ENCODE measurements at regions not wholly inside any gene's neighbourhood (a gene's known extent, or its start where the extent isn't known, plus 50 kb on each side); places are given as distances from the start of the nearest gene placed in this dataset.

GRCh38 chr2:23121968-23122648 lies 262.9 kb upstream of the KLHL29 start:
- H3K36me3 ChIP-seq (ENCODE audit: insufficient read depth, low read length): no peaks in the 10 kb centered on the region
- no peak overlapping the region for H3K4me3 ChIP-seq (ENCODE audit: low read length)
- H3K4me1 ChIP-seq (ENCODE audit: control insufficient read depth, insufficient read depth, low read length): no peaks in the 10 kb centered on the region
- no peak overlapping the region for H3K9ac ChIP-seq (ENCODE audit: low read depth, low read length)
- no peaks in the 10 kb centered on the region for H3K9me3 ChIP-seq (replicated peaks; ENCODE audit: low read length)
- H3K4me2 ChIP-seq (ENCODE audit: low read length): no peak overlapping the region
- H3K27me3 ChIP-seq (ENCODE audit: control insufficient read depth, insufficient read depth, low read length): no peaks in the 10 kb centered on the region

- Histone ChIP-seq H3K36me3 (ENCODE audit: insufficient read depth, low read length) (no peaks in the 10 kb centered on the region), H3K4me1 (ENCODE audit: control insufficient read depth, insufficient read depth, low read length) (no peaks in the 10 kb centered on the region), H3K9ac (ENCODE audit: low read depth, low read length) (no peak overlapping the region), H3K4me2 (ENCODE audit: low read length) (no peak overlapping the region), H3K4me3 (ENCODE audit: low read length) (no peak overlapping the region), H3K9me3 (replicated peaks; ENCODE audit: low read length) (no peaks in the 10 kb centered on the region), H3K27me3 (ENCODE audit: control insufficient read depth, insufficient read depth, low read length) (no peaks in the 10 kb centered on the region)
Measured at GRCh38 chr2:23122681-23123215, 262.2 kb upstream of the KLHL29 start.

- no peaks in the 10 kb centered on the region for H3K9me3 ChIP-seq (replicated peaks; ENCODE audit: low read length)
- no peak overlapping the region for H3K4me2 ChIP-seq (ENCODE audit: low read length)
- H3K4me1 ChIP-seq (ENCODE audit: control insufficient read depth, insufficient read depth, low read length): no peaks in the 10 kb centered on the region
- no peak overlapping the region for H3K4me3 ChIP-seq (ENCODE audit: low read length)
- no peaks in the 10 kb centered on the region for H3K36me3 ChIP-seq (ENCODE audit: insufficient read depth, low read length)
- H3K27me3 ChIP-seq (ENCODE audit: control insufficient read depth, insufficient read depth, low read length): no peaks in the 10 kb centered on the region
- H3K9ac ChIP-seq (ENCODE audit: low read depth, low read length): no peak overlapping the region
Measured at GRCh38 chr2:23123686-23124085, 261.3 kb upstream of the KLHL29 start.

GRCh38 chr2:23124214-23124750 lies 260.7 kb upstream of the KLHL29 start:
- Histone ChIP-seq H3K27me3 (ENCODE audit: control insufficient read depth, insufficient read depth, low read length) (no peaks in the 10 kb centered on the region), H3K9me3 (replicated peaks; ENCODE audit: low read length) (no peaks in the 10 kb centered on the region), H3K36me3 (ENCODE audit: insufficient read depth, low read length) (no peaks in the 10 kb centered on the region), H3K4me3 (ENCODE audit: low read length) (no peak overlapping the region), H3K4me2 (ENCODE audit: low read length) (no peak overlapping the region), H3K9ac (ENCODE audit: low read depth, low read length) (no peak overlapping the region), H3K4me1 (ENCODE audit: control insufficient read depth, insufficient read depth, low read length) (no peaks in the 10 kb centered on the region)

GRCh38 chr2:23127465-23127864 lies 257.5 kb upstream of the KLHL29 start:
- H3K36me3 ChIP-seq (ENCODE audit: insufficient read depth, low read length): no peaks in the 10 kb centered on the region
- no peak overlapping the region for H3K4me2 ChIP-seq (ENCODE audit: low read length)
- H3K4me3 ChIP-seq (ENCODE audit: low read length): no peak overlapping the region
- no peak overlapping the region for H3K9ac ChIP-seq (ENCODE audit: low read depth, low read length)
- H3K9me3 ChIP-seq (replicated peaks; ENCODE audit: low read length): no peaks in the 10 kb centered on the region
- no peaks in the 10 kb centered on the region for H3K4me1 ChIP-seq (ENCODE audit: control insufficient read depth, insufficient read depth, low read length)
- H3K27me3 ChIP-seq (ENCODE audit: control insufficient read depth, insufficient read depth, low read length): no peaks in the 10 kb centered on the region

GRCh38 chr2:23128684-23129292 lies 256.2 kb upstream of the KLHL29 start:
- H3K4me1 ChIP-seq (ENCODE audit: control insufficient read depth, insufficient read depth, low read length): no peaks in the 10 kb centered on the region
- H3K27me3 ChIP-seq (ENCODE audit: control insufficient read depth, insufficient read depth, low read length): no peaks in the 10 kb centered on the region
- H3K4me2 ChIP-seq (ENCODE audit: low read length): no peak overlapping the region
- no peak overlapping the region for H3K4me3 ChIP-seq (ENCODE audit: low read length)
- H3K9ac ChIP-seq (ENCODE audit: low read depth, low read length): no peak overlapping the region
- H3K36me3 ChIP-seq (ENCODE audit: insufficient read depth, low read length): no peaks in the 10 kb centered on the region
- no peaks in the 10 kb centered on the region for H3K9me3 ChIP-seq (replicated peaks; ENCODE audit: low read length)

GRCh38 chr2:23131066-23131575 lies 253.9 kb upstream of the KLHL29 start:
- Histone ChIP-seq H3K36me3 (ENCODE audit: insufficient read depth, low read length) (no peaks in the 10 kb centered on the region), H3K9ac (ENCODE audit: low read depth, low read length) (no peak overlapping the region), H3K27me3 (ENCODE audit: control insufficient read depth, insufficient read depth, low read length) (no peaks in the 10 kb centered on the region), H3K9me3 (replicated peaks; ENCODE audit: low read length) (no peaks in the 10 kb centered on the region), H3K4me1 (ENCODE audit: control insufficient read depth, insufficient read depth, low read length) (no peaks in the 10 kb centered on the region), H3K4me2 (ENCODE audit: low read length) (no peak overlapping the region), H3K4me3 (ENCODE audit: low read length) (no peak overlapping the region)

- Histone ChIP-seq H3K9ac (ENCODE audit: low read depth, low read length) (no peak overlapping the region), H3K27me3 (ENCODE audit: control insufficient read depth, insufficient read depth, low read length) (no peaks in the 10 kb centered on the region), H3K9me3 (replicated peaks; ENCODE audit: low read length) (no peaks in the 10 kb centered on the region), H3K4me2 (ENCODE audit: low read length) (no peak overlapping the region), H3K4me3 (ENCODE audit: low read length) (no peak overlapping the region), H3K36me3 (ENCODE audit: insufficient read depth, low read length) (no peaks in the 10 kb centered on the region), H3K4me1 (ENCODE audit: control insufficient read depth, insufficient read depth, low read length) (no peaks in the 10 kb centered on the region)
Measured at GRCh38 chr2:23132000-23132399, 253.0 kb upstream of the KLHL29 start.

- H3K4me3 ChIP-seq (ENCODE audit: low read length): no peak overlapping the region
- no peaks in the 10 kb centered on the region for H3K9me3 ChIP-seq (replicated peaks; ENCODE audit: low read length)
- H3K36me3 ChIP-seq (ENCODE audit: insufficient read depth, low read length): no peaks in the 10 kb centered on the region
- H3K4me1 ChIP-seq (ENCODE audit: control insufficient read depth, insufficient read depth, low read length): no peaks in the 10 kb centered on the region
- H3K27me3 ChIP-seq (ENCODE audit: control insufficient read depth, insufficient read depth, low read length): no peaks in the 10 kb centered on the region
- H3K4me2 ChIP-seq (ENCODE audit: low read length): no peak overlapping the region
- H3K9ac ChIP-seq (ENCODE audit: low read depth, low read length): no peak overlapping the region
Measured at GRCh38 chr2:23132823-23133595, 252.0 kb upstream of the KLHL29 start.

- H3K9me3 ChIP-seq (replicated peaks; ENCODE audit: low read length): no peaks in the 10 kb centered on the region
- H3K36me3 ChIP-seq (ENCODE audit: insufficient read depth, low read length): no peaks in the 10 kb centered on the region
- no peaks in the 10 kb centered on the region for H3K27me3 ChIP-seq (ENCODE audit: control insufficient read depth, insufficient read depth, low read length)
- H3K4me2 ChIP-seq (ENCODE audit: low read length): no peak overlapping the region
- no peaks in the 10 kb centered on the region for H3K4me1 ChIP-seq (ENCODE audit: control insufficient read depth, insufficient read depth, low read length)
- H3K4me3 ChIP-seq (ENCODE audit: low read length): no peak overlapping the region
- H3K9ac ChIP-seq (ENCODE audit: low read depth, low read length): no peak overlapping the region
Measured at GRCh38 chr2:23134726-23135125, 250.3 kb upstream of the KLHL29 start.

GRCh38 chr2:23135481-23136100 lies 249.4 kb upstream of the KLHL29 start:
- Histone ChIP-seq H3K27me3 (ENCODE audit: control insufficient read depth, insufficient read depth, low read length) (no peaks in the 10 kb centered on the region), H3K4me2 (ENCODE audit: low read length) (no peak overlapping the region), H3K4me1 (ENCODE audit: control insufficient read depth, insufficient read depth, low read length) (no peaks in the 10 kb centered on the region), H3K4me3 (ENCODE audit: low read length) (no peak overlapping the region), H3K36me3 (ENCODE audit: insufficient read depth, low read length) (no peaks in the 10 kb centered on the region), H3K9me3 (replicated peaks; ENCODE audit: low read length) (no peaks in the 10 kb centered on the region), H3K9ac (ENCODE audit: low read depth, low read length) (no peak overlapping the region)

Measured in skeletal muscle satellite cell (primary cell).